ENCODE measurements at regions not wholly inside any gene's neighbourhood (a gene's known extent, or its start where the extent isn't known, plus 50 kb on each side); places are given as distances from the start of the nearest gene placed in this dataset.
"Not testable (repeated sequence)": the region's sequence is repeated elsewhere in the genome, so short reads cannot be mapped to it uniquely, and the experiment has no call there.

DNA sequence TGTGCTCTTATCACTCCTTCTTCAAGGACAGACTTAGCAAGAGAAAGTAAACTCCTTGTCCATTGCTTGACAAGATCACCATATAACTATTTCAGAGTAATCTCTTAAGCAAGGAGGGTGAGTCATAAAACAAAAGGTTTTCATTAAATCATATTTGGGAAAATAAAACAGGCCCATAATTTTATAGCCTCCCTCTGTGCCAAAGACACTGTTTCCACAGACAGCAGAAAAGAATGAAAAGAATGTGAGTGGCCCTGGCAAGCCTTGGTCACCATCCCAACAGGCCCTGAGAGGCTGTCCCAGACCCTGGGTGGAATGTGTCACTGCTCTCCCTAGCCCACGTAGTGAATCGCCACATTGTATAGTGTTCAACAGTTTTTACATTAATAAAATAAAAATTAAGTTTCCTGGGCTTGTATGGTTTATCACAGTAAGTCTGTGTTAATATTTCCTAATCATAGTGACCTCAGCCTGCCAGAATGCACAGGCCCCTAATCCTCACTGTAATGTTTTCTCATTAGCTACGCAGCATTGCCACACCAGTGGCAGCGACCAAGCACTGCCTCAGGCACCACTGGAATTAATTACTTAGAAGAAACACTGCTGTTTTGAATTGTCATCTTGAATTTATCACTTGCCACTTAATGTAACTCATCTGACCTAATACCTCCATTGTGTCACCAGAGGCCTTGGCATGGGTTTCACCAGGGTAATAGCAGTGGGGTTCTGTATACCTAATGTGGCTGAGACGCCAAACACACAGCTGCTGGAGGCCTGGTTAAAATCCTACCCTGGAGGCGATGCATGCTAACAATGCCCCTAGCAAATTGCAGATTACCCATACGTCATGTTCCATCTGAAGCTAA, 401.9 kb downstream of the LNPK start:
- no peaks in the 10 kb centered on the region for H3K36me3 ChIP-seq
- DNase-seq = peak in 1 of 2 donors; percentile 26
- intact Hi-C loops (cut with DNase I; ENCODE audit: low total_unique reads) = no loop called here
- H3K4me1 ChIP-seq = no peaks in the 10 kb centered on the region
- 66 to 78% (median 75%) methylated on average over 7 of the region's 7 CpGs for WGBS, 5 donors
- H3K4me3 ChIP-seq = no peak overlapping the region
- H3K27me3 ChIP-seq = no peaks in the 10 kb centered on the region
- no peak for TF ChIP-seq EP300 (IDR thresholded peaks at IDR 0.05)
- TF ChIP-seq, protein P1, sequence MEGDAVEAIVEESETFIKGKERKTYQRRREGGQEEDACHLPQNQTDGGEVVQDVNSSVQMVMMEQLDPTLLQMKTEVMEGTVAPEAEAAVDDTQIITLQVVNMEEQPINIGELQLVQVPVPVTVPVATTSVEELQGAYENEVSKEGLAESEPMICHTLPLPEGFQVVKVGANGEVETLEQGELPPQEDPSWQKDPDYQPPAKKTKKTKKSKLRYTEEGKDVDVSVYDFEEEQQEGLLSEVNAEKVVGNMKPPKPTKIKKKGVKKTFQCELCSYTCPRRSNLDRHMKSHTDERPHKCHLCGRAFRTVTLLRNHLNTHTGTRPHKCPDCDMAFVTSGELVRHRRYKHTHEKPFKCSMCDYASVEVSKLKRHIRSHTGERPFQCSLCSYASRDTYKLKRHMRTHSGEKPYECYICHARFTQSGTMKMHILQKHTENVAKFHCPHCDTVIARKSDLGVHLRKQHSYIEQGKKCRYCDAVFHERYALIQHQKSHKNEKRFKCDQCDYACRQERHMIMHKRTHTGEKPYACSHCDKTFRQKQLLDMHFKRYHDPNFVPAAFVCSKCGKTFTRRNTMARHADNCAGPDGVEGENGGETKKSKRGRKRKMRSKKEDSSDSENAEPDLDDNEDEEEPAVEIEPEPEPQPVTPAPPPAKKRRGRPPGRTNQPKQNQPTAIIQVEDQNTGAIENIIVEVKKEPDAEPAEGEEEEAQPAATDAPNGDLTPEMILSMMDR (IDR thresholded peaks at IDR 0.05) = no peak
- TF ChIP-seq POLR2A (IDR thresholded peaks at IDR 0.05) = no peak
- TF ChIP-seq POLR2AphosphoS5 (IDR thresholded peaks at IDR 0.05) = no peak
- no peak overlapping the region for H3K27ac ChIP-seq
- H3K9me3 ChIP-seq = no peaks in the 10 kb centered on the region

- intact Hi-C loops (cut with DNase I; ENCODE audit: low total_unique reads) = no loop called here
- Histone ChIP-seq H3K4me3 (no peak overlapping the region), H3K27me3 (no peaks in the 10 kb centered on the region), H3K36me3 (no peaks in the 10 kb centered on the region), H3K9me3 (peaks cover 0 to 3% (median 0%) of the 10 kb centered on the region in 4 donors), H3K4me1 (no peaks in the 10 kb centered on the region), H3K27ac (no peak overlapping the region)
- TF ChIP-seq EP300 (IDR thresholded peaks at IDR 0.05) (no peak), POLR2AphosphoS5 (IDR thresholded peaks at IDR 0.05) (no peak), POLR2A (IDR thresholded peaks at IDR 0.05) (no peak)
- TF ChIP-seq, protein P1 (IDR thresholded peaks at IDR 0.05) = no peak
- DNase-seq = no peak
These were observed 404.8 kb downstream of the LNPK start for GRCh38 chr2:175597286-175597685.

DNA sequence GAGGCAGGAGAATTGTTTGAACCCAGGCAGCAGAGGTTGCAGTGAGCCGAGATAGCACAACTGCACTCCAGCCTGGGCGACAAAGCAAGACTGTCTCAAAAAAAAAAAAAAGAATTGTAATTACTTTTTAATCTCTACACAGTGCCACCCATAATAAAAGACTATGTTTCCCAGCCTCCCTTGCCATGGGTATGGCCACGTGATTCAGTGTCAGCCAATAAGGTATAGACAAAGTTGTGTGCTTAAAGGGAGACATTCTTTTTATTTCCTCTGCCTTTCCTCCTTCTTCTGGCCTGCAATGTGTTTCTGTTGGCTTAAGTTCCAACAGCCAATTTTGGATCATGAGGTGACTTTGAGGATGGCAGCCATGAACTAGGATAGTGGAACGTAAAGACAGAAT, 406.9 kb downstream of the LNPK start:
- no peak for DNase-seq
- H3K36me3 ChIP-seq = no peaks in the 10 kb centered on the region
- WGBS, 5 donors = 86 to 96% (median 88%) methylated on average over 4 of the region's 4 CpGs
- intact Hi-C loops (cut with DNase I; ENCODE audit: low total_unique reads) = no loop called here
- H3K9me3 ChIP-seq = peaks cover 0 to 3% (median 0%) of the 10 kb centered on the region in 4 donors
- H3K27me3 ChIP-seq = no peaks in the 10 kb centered on the region
- no peaks in the 10 kb centered on the region for H3K4me1 ChIP-seq
- no peak overlapping the region for H3K4me3 ChIP-seq
- TF ChIP-seq EP300 (IDR thresholded peaks at IDR 0.05) = no peak
- no peak for TF ChIP-seq POLR2A (IDR thresholded peaks at IDR 0.05)
- TF ChIP-seq POLR2AphosphoS5 (IDR thresholded peaks at IDR 0.05) = no peak
- TF ChIP-seq, protein P1 (IDR thresholded peaks at IDR 0.05) = no peak
- H3K27ac ChIP-seq = no peak overlapping the region

GRCh38 chr2:175593686-175594525, 408.2 kb downstream of the LNPK start:
- intact Hi-C loops (cut with DNase I; ENCODE audit: low total_unique reads); H3K36me3 ChIP-seq; H3K9me3 ChIP-seq; H3K4me1 ChIP-seq; H3K27ac ChIP-seq; H3K27me3 ChIP-seq; DNase-seq; H3K4me3 ChIP-seq: not testable (repeated sequence)
- WGBS, 5 donors = 51 to 72% (median 60%) methylated on average over 29 to 31 of the region's 32 CpGs

- H3K36me3 ChIP-seq; H3K27me3 ChIP-seq; H3K4me3 ChIP-seq; DNase-seq; intact Hi-C loops (cut with DNase I; ENCODE audit: low total_unique reads); H3K27ac ChIP-seq; H3K9me3 ChIP-seq; H3K4me1 ChIP-seq: not testable (repeated sequence)
- 86 to 100% (median 100%) methylated on average over 1 of the region's 1 CpG for WGBS, 5 donors
These were observed 406.7 kb upstream of the ATP5MC3 start for GRCh38 chr2:175588213-175588612.
